ENCODE measurements at regions not wholly inside any gene's neighbourhood (a gene's known extent, or its start where the extent isn't known, plus 50 kb on each side); places are given as distances from the start of the nearest gene placed in this dataset.

DNA sequence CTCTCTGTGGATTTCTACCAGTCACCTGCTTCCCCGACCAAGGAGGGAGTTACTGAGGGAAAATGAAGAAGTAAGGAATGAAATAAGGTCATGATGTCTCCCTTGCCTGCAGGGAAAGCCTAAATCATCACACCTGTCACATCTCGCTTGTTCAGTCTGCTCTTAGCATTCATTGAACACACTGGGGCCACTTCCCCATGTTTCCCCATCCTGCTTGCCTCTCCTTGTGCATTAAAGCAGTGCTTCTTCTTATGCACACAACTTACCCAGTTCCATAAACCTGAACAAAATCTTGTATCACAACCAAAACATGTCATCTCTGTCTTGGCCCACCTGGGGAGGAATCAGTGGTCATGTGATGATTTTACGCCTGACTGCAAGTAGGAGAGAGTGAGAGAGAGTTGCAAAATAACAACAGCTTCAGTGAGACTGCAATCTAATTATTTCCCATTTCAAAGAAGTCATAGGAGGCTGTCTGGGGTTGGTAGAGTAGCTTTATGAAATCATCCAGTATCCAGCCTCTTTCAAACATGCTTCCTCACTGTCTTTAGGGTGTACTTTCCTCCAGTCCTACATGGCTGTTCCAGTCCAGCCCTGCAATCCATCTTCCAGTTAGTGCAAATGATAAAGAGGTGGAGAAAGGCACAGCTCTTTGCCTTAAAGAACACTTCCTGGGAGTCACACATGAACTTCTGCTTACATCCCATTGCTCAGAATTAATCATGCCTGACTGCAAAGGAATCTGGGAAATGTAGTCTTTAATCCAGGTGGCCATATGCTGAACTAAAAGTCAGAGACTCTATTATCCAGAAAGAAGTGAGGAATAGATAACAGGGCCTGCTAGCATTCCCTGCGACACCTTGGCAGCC lies 220.1 kb downstream of the HAUS1 start:
- H3K36me3 ChIP-seq (ENCODE audit: control insufficient read depth, insufficient read depth, low read length): no peaks in the 10 kb centered on the region
- TF ChIP-seq, protein P1, sequence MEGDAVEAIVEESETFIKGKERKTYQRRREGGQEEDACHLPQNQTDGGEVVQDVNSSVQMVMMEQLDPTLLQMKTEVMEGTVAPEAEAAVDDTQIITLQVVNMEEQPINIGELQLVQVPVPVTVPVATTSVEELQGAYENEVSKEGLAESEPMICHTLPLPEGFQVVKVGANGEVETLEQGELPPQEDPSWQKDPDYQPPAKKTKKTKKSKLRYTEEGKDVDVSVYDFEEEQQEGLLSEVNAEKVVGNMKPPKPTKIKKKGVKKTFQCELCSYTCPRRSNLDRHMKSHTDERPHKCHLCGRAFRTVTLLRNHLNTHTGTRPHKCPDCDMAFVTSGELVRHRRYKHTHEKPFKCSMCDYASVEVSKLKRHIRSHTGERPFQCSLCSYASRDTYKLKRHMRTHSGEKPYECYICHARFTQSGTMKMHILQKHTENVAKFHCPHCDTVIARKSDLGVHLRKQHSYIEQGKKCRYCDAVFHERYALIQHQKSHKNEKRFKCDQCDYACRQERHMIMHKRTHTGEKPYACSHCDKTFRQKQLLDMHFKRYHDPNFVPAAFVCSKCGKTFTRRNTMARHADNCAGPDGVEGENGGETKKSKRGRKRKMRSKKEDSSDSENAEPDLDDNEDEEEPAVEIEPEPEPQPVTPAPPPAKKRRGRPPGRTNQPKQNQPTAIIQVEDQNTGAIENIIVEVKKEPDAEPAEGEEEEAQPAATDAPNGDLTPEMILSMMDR (conservative IDR thresholded peaks at IDR 0.05): no peak
- no peak for DNase-seq
- WGBS, 2 experiments (ENCODE audit: insufficient coverage in 1 of 2, insufficient read length in 1 of 2): 90 to 100% methylated on average over 2 to 4 of the region's 4 CpGs
- H3K27ac Mint-ChIP-seq: no peak overlapping the region
- H3K9me3 ChIP-seq (ENCODE audit: control insufficient read depth, low read length): no peaks in the 10 kb centered on the region
- no peaks in the 10 kb centered on the region for H3K36me3 Mint-ChIP-seq (ENCODE audit: low read depth)
- no peaks in the 10 kb centered on the region for H3K9me3 Mint-ChIP-seq
- no peaks in the 10 kb centered on the region for H3K27me3 ChIP-seq (ENCODE audit: control insufficient read depth, insufficient read depth, low read length, poor library complexity, severe bottlenecking)
- no peak overlapping the region for H3K9ac ChIP-seq (ENCODE audit: extremely low read depth, low read length, poor library complexity, severe bottlenecking)
- H3K4me3 Mint-ChIP-seq: no peak overlapping the region
- H3K4me1 ChIP-seq (ENCODE audit: control insufficient read depth, insufficient read depth, low read length): peaks cover 4% of the 10 kb centered on the region
- H3K4me3 ChIP-seq (ENCODE audit: low read length): no peak overlapping the region
- no peaks in the 10 kb centered on the region for H3K27me3 Mint-ChIP-seq (ENCODE audit: insufficient read depth)
- H3K27ac ChIP-seq (ENCODE audit: low read depth, low read length): no peak overlapping the region
- H3K4me1 Mint-ChIP-seq: peaks cover 20% of the 10 kb centered on the region

DNA sequence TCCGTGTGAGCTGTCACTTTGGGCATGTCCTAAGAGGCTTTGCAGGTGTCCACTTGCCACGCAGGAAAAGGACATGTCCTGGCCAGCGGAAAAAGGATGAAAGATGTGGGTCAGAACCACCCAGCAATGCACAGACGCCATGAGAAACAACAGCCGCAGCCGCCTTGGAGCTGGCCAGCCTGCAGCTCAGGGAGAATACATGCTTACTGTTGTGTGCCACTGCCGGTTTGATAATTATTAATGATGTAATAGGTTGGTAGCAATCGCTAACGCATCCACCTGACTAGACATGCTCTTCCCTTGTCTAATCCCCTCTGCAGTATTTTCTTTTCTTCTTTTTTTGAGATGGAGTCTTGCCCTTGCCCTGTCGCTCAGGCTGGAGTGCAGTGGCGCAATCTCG lies 221.7 kb downstream of the HAUS1 start:
- H3K4me3 ChIP-seq (ENCODE audit: low read length): no peak overlapping the region
- WGBS, 2 experiments (ENCODE audit: insufficient coverage in 1 of 2, insufficient read length in 1 of 2): 91 to 92% methylated on average over 8 to 12 of the region's 12 CpGs
- peaks cover 4% of the 10 kb centered on the region for H3K4me1 ChIP-seq (ENCODE audit: control insufficient read depth, insufficient read depth, low read length)
- Mint-ChIP-seq H3K27ac (no peak overlapping the region), H3K4me1 (peaks cover 20% of the 10 kb centered on the region), H3K4me3 (no peak overlapping the region), H3K36me3 (ENCODE audit: low read depth) (no peaks in the 10 kb centered on the region), H3K9me3 (no peaks in the 10 kb centered on the region), H3K27me3 (ENCODE audit: insufficient read depth) (peaks cover under 1% of the 10 kb centered on the region)
- H3K36me3 ChIP-seq (ENCODE audit: control insufficient read depth, insufficient read depth, low read length): no peaks in the 10 kb centered on the region
- no peak overlapping the region for H3K27ac ChIP-seq (ENCODE audit: low read depth, low read length)
- TF ChIP-seq, protein P1 (conservative IDR thresholded peaks at IDR 0.05): no peak
- peak; percentile 35 for DNase-seq
- H3K27me3 ChIP-seq (ENCODE audit: control insufficient read depth, insufficient read depth, low read length, poor library complexity, severe bottlenecking): no peaks in the 10 kb centered on the region
- no peaks in the 10 kb centered on the region for H3K9me3 ChIP-seq (ENCODE audit: control insufficient read depth, low read length)
- no peak overlapping the region for H3K9ac ChIP-seq (ENCODE audit: extremely low read depth, low read length, poor library complexity, severe bottlenecking)

DNA sequence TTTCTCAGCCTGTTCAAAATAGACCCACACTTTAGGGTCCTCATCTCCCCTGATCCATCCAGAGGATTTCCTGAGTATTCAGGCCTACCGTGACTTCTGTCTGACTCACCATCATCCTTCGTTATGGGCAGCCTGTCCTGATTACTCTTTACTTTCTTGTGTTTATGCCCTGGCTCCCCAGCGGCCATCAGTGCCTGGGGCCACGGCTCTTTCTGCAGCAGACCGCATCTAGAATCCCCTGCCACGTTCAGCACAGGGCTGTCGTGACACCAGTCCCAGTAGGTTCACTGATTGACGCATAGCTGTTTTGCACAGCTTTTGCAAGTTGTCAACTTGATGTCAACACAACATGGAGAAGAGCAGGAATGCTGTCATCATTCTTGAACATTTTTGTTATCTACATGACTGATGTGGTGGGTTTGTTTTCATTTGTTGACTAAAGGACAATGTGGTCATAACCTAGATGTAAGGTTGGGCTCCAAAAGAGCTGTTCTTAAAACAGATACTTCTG lies 225.6 kb downstream of the HAUS1 start:
- H3K36me3 ChIP-seq (ENCODE audit: control insufficient read depth, insufficient read depth, low read length): no peaks in the 10 kb centered on the region
- TF ChIP-seq, protein P1 (conservative IDR thresholded peaks at IDR 0.05): no peak
- Mint-ChIP-seq H3K4me1 (peaks cover 7% of the 10 kb centered on the region), H3K9me3 (no peaks in the 10 kb centered on the region), H3K36me3 (ENCODE audit: low read depth) (no peaks in the 10 kb centered on the region), H3K27me3 (ENCODE audit: insufficient read depth) (peaks cover 28% of the 10 kb centered on the region), H3K4me3 (no peak overlapping the region), H3K27ac (no peak overlapping the region)
- no peak overlapping the region for H3K4me3 ChIP-seq (ENCODE audit: low read length)
- no peak overlapping the region for H3K27ac ChIP-seq (ENCODE audit: low read depth, low read length)
- WGBS, 2 experiments (ENCODE audit: insufficient coverage in 1 of 2, insufficient read length in 1 of 2): 86 to 87% methylated on average over 4 to 8 of the region's 8 CpGs
- DNase-seq: peak; percentile 36
- H3K27me3 ChIP-seq (ENCODE audit: control insufficient read depth, insufficient read depth, low read length, poor library complexity, severe bottlenecking): peaks cover 26% of the 10 kb centered on the region
- no peaks in the 10 kb centered on the region for H3K4me1 ChIP-seq (ENCODE audit: control insufficient read depth, insufficient read depth, low read length)
- H3K9me3 ChIP-seq (ENCODE audit: control insufficient read depth, low read length): no peaks in the 10 kb centered on the region
- no peak overlapping the region for H3K9ac ChIP-seq (ENCODE audit: extremely low read depth, low read length, poor library complexity, severe bottlenecking)
